ENCODE measurements at regions not wholly inside any gene's neighbourhood (a gene's known extent, or its start where the extent isn't known, plus 50 kb on each side); places are given as distances from the start of the nearest gene placed in this dataset.
"Not testable (repeated sequence)": the region's sequence is repeated elsewhere in the genome, so short reads cannot be mapped to it uniquely, and the experiment has no call there.

GRCh38 chr5:167336161-167336560, 955.3 kb upstream of the WWC1 start:
- no peak for DNase-seq (ENCODE audit: low read depth)

- no peak for DNase-seq (ENCODE audit: low read depth)
Measured at GRCh38 chr5:167339205-167339604, 952.2 kb upstream of the WWC1 start.

- no peak for DNase-seq (ENCODE audit: low read depth)
Measured at GRCh38 chr5:167346461-167346860, 945.0 kb upstream of the WWC1 start.

GRCh38 chr5:167348251-167348926, 943.1 kb upstream of the WWC1 start:
- DNase-seq (ENCODE audit: low read depth): no peak

GRCh38 chr5:167348980-167349379, 942.5 kb upstream of the WWC1 start:
- DNase-seq (ENCODE audit: low read depth): no peak

- no peak for DNase-seq (ENCODE audit: low read depth)
Measured at GRCh38 chr5:167351316-167351715, 940.1 kb upstream of the WWC1 start.

GRCh38 chr5:167352801-167353200, 938.6 kb upstream of the WWC1 start:
- DNase-seq (ENCODE audit: low read depth): no peak

- DNase-seq (ENCODE audit: low read depth): no peak
Measured at GRCh38 chr5:167355346-167355745, 936.1 kb upstream of the WWC1 start.

- no peak for DNase-seq (ENCODE audit: low read depth)
Measured at GRCh38 chr5:167356374-167356773, 935.1 kb upstream of the WWC1 start.

DNA sequence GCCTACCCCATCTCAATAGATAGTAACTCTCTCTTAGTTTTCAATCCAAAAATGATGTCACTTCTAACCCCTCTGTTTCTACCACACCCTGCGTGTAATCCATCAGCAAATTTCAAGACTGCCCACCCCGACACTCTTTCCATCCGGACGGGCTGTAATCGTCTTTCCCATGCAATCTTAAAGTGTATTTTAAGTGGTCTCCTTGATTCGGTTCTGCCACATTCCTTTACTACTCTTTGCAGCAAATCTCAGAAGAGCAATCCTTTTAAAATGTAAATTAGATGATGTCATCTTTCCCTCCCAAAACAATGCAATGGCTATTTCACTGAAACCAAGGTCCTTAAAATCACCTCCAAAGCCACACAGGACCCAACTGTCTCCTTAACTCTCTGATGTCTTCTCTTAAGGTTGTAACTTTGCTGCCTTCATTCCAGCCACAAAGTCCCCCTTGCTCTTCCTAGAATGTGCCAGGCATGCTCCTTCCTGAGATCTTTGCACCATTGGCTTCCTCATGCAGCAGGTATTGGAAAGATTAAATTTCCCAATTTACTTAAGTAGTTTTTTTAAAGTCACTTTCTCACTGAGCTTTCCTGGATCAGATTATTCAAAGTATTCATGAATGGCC, 932.5 kb upstream of the WWC1 start:
- DNase-seq (ENCODE audit: low read depth): no peak

GRCh38 chr5:167361795-167362194, 929.6 kb upstream of the WWC1 start:
- DNase-seq (ENCODE audit: low read depth): no peak

DNA sequence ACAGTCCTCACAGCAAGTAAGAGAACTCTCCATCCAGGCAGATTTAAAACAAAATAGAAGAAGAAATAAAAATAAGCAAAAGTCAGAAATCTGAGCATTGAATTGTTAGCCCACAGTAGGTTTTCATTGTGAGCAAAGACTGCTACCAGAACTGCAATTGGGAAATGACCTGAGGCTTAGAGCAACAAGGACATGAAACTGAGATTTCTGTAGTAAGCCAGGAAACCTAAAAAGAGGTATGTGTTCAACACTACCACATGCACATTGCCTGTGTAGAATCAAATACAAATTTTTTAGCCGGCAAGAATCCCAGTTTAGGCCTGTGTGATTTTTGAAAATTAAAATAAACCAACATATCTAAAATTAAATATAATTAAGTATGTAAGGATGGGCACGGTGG, 928.4 kb upstream of the WWC1 start:
- no peak for DNase-seq (ENCODE audit: low read depth)

DNA sequence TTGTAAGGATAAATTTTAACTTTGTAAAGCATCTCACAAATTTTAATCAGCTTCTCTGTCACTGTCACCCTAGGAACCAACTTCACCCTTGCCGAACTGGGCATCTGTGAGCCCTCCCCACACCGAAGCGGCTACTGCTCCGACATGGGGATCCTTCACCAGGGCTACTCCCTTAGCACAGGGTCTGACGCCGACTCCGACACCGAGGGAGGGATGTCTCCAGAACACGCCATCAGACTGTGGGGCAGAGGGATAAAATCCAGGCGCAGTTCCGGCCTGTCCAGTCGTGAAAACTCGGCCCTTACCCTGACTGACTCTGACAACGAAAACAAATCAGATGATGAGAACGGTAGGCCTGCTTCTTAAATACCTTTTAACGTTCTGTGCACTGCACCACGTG, 916.3 kb upstream of the WWC1 start:
- no peak for DNase-seq (ENCODE audit: low read depth)

DNA sequence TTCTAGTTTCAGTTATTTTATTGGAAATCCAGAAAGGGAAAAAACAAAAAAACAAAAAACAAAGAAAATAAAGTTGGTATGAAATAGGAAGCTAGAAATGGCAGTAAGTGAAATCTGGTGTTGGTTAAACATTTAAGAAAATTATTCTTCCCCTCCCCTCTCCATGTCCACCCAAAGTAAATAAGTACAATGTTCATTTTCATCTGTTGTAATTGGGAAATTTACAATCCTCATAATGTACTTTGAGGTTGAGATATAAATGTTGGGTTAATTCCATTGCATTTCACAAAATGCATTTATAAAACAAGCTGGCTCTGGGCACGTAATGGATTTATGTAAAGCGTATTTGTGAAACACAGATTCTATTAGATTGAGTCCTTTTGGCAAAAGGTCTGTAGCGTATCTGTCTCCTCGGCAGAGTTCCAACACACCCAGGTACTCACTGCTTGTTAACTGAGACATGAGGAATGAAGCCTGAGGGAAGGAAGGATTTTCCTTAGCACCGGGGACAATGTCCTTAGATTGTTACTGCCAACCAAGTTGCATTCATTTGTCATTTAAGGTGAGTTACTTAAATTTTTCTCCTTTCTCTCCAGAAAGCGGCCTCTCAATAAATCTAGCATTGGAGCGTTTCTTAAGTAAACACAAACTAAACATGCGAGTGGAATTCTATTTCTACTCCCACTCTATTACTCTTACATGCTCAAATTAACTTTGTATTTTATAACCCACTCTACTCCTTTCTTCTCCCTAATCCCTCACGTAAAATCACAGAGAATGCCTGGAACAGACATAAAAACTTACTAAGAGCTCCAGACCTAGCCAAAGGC, 912.3 kb upstream of the WWC1 start:
- DNase-seq (ENCODE audit: low read depth): no peak

- DNase-seq (ENCODE audit: low read depth): no peak
Measured at GRCh38 chr5:167381457-167381856, 910.0 kb upstream of the WWC1 start.

DNA sequence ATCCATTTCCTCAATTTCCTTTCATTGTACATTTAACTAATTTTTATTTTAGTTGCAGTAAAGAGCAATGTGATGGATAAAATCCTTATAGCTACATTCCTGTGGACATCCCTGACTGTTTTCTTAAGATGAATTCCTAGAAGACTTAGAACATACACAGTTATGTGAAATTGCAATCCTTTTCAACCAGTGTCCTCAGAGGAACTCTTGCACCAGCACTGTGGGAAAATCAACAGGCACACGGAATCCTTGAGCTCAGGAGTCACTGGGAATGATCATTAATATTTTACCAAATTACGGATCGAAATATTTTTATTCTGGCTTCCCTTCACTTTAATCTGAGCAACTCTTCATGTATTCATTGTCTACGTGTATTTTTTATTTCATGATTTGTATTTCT, 901.9 kb upstream of the WWC1 start:
- DNase-seq (ENCODE audit: low read depth): no peak

GRCh38 chr5:167391286-167391685, 900.2 kb upstream of the WWC1 start:
- not testable (repeated sequence) for DNase-seq (ENCODE audit: low read depth)

GRCh38 chr5:167392240-167392639, 899.2 kb upstream of the WWC1 start:
- no peak for DNase-seq (ENCODE audit: low read depth)

DNA sequence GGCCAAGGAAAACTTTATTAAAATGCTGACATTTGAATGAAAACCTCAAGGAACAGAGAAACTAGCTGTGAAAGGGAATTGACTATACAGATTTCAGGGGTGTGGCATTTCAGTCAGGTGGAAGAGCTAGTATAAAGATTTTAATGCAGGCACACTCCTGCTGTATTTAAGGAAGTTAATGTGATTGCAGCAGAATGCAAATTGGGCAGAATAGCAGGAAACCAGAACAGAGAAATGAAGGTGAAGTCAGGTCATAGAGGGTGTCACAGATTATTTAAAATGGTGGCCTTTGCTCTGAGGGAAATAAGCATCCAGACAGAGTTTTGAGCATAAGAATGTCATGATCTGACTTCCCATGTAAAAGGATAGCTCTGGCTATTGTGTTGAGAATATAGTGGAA, 898.1 kb upstream of the WWC1 start:
- DNase-seq (ENCODE audit: low read depth): no peak

DNA sequence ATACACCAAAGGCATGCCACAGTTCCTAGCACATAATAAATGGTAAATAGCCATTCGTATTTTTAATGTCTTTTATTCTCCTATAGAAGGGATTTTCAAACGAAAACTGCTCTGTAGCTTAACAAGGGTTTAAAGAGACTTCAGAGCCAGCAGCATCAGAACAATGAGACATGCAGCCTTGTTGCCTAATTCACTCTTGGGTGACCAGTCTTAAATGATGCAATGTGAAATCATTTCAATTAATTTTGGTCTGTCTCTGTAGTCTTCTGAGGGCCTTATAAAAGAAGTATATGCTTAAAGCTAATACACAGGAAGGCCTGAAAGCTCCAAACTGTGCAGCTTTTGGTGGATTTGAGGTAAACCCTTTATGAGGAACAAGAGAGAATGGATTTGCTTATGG, 888.8 kb upstream of the WWC1 start:
- DNase-seq (ENCODE audit: low read depth): no peak

GRCh38 chr5:167406513-167406912, 884.9 kb upstream of the WWC1 start:
- DNase-seq (ENCODE audit: low read depth): no peak

- peak; percentile 1 for DNase-seq (ENCODE audit: low read depth)
Measured at GRCh38 chr5:167412556-167412955, 878.9 kb upstream of the WWC1 start.

DNA sequence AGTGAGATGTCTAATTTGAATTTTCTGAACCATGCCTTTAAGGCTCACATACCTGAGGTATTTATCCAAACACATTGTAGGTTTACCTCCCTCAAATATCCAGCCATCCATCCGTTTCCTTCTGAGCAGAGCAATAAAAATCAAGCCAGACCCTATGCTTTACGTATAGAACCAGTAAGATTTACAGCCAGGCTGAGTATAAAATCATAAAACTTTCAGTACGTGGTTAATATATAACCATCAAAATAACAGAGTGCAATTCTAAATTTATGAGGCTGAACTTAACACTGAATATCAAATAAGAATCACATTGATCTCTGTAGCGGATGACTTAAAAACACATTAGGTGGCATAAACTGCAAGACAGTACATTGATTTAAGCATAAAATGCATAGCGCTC, 877.9 kb upstream of the WWC1 start:
- DNase-seq (ENCODE audit: low read depth): no peak

All from fibroblast of gingiva (primary cell).